HUES64 (cell line): ENCODE measurements at regions not wholly inside any gene's neighbourhood (a gene's known extent, or its start where the extent isn't known, plus 50 kb on each side); places are given as distances from the start of the nearest gene placed in this dataset.
"Not testable (repeated sequence)": the region's sequence is repeated elsewhere in the genome, so short reads cannot be mapped to it uniquely, and the experiment has no call there.

Experiments
- H3K27ac ChIP-seq: 2 replicates; pipeline ENCODE4 v1.7.0; 2013; ENCODE audit warnings: low read depth, low read length, inconsistent platforms
- H3K27me3 ChIP-seq: 2 replicates; pipeline ENCODE4 v1.6.1; 2013; ENCODE audit warnings: mild to moderate bottlenecking, low read length; ENCODE audit not compliant: insufficient read depth
- H3K36me3 ChIP-seq: 2 replicates; pipeline ENCODE4 v1.6.1; 2013; ENCODE audit warnings: mild to moderate bottlenecking, low read length; ENCODE audit not compliant: insufficient read depth
- H3K4me1 ChIP-seq: 2 replicates; pipeline ENCODE4 v1.6.1; 2013; ENCODE audit warnings: mild to moderate bottlenecking, low read length, moderate library complexity; ENCODE audit not compliant: insufficient read depth
- H3K4me3 ChIP-seq: 2 replicates; pipeline ENCODE4 v1.5.1; 2013; ENCODE audit warnings: mild to moderate bottlenecking, low read length, moderate library complexity
- H3K9ac ChIP-seq: 2 replicates; pipeline ENCODE4 v1.6.1; 2013; ENCODE audit warnings: mild to moderate bottlenecking, low read depth, low read length
- H3K9me3 ChIP-seq: 2 replicates; pipeline ENCODE4 v1.6.1; 2013; ENCODE audit warnings: low read depth, low read length; ENCODE audit not compliant: insufficient read depth
- WGBS: fragments of 150-250, 120-280 bp; methylation state at CpG from one replicate; pipeline ENCODE4 v1.1.7; 2013; ENCODE audit warnings: missing lambda C conversion rate; 5-methylcytosine and 5-hydroxymethylcytosine counted together

DNA sequence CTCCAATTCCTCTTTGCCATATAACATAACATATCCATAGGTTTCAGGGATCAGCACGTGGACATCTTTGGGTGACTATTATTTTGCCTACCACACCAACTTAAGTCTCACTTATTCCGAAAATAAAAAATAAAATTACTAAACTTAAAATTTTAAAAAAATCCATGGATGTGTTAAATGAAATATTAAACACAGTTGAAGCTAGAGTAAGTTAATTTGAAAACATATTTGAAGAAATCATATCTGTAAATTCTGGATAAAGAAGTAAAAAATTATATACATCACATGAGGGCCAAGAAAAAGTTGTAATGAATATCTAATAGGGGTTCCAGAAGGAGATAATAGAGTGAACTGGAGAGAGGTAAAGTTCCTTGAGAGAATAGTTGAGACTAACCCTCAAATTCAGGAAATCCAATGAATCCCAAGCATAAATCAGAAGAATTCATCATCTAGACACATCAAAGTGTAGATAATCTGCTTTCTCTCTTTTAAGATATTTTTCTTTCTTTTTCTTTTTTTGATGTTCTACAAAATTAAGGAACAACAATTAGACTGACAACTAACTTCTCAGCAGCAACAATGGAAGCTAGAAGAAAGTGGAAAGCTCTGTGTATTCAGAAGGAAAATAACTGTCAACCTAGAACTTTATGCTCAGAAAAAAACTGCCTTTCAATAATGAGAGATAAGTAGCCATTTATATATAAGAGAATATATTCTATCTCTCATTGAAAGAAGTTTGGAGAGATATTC is 147.4 kb downstream of the ABHD5 start:
- no peak overlapping the region for H3K9ac ChIP-seq
- H3K4me3 ChIP-seq = no peak overlapping the region
- H3K36me3 ChIP-seq = no peaks in the 10 kb centered on the region
- peaks cover 20% of the 10 kb centered on the region for H3K9me3 ChIP-seq
- 79% methylated on average over 1 of the region's 2 CpGs for WGBS
- H3K4me1 ChIP-seq = no peaks in the 10 kb centered on the region
- H3K27ac ChIP-seq = no peak overlapping the region
- H3K27me3 ChIP-seq = no peaks in the 10 kb centered on the region

DNA sequence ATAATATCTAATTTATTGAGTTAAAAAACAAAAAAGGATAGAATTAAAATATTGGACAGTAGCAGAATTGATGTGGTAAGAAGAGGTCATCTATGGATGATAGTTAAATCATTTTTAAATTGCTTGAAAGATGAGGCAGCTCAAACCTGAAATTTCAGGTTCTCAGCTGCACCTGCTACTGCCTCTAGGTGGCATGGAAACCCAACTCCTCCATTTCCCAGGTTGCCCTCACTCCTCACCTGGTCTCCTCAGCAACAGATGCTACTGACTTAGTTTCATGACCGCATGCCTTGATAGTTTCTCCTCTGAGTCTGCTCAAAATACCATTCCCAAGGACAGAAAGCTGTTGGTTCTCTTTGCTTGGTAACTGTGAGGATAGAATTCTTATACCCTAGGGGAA is 148.1 kb downstream of the ABHD5 start:
- Histone ChIP-seq H3K4me3 (no peak overlapping the region), H3K9ac (no peak overlapping the region), H3K36me3 (no peaks in the 10 kb centered on the region), H3K4me1 (no peaks in the 10 kb centered on the region), H3K9me3 (peaks cover 20% of the 10 kb centered on the region), H3K27me3 (no peaks in the 10 kb centered on the region), H3K27ac (no peak overlapping the region)
- 92% methylated on average over 1 of the region's 1 CpG for WGBS

DNA sequence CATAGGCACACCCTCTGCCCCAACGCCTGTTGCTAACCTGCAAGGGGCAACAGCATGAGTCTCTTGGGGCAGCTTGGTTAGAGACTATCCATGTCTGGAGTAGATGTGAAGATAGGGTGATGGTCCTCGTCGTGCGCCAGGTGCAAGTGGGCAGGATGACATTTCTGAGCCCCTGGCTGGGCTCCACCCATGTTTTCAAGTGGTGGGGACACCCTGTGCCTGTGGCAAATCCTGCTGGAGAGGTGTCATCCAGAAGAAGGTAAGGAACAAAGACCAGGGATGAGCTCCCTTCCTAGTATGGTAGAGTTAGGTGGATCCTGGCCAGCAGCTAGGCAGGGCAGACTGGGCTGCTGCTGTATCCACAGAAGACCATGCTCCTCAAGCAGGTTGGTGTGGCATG is 152.6 kb downstream of the ABHD5 start:
- Histone ChIP-seq H3K36me3 (no peaks in the 10 kb centered on the region), H3K4me3 (no peak overlapping the region), H3K9ac (no peak overlapping the region), H3K4me1 (no peaks in the 10 kb centered on the region), H3K27ac (no peak overlapping the region), H3K9me3 (peaks cover 8% of the 10 kb centered on the region; the same call in 1 of the 2 replicates), H3K27me3 (no peaks in the 10 kb centered on the region)
- 94% methylated on average over 4 of the region's 4 CpGs for WGBS

DNA sequence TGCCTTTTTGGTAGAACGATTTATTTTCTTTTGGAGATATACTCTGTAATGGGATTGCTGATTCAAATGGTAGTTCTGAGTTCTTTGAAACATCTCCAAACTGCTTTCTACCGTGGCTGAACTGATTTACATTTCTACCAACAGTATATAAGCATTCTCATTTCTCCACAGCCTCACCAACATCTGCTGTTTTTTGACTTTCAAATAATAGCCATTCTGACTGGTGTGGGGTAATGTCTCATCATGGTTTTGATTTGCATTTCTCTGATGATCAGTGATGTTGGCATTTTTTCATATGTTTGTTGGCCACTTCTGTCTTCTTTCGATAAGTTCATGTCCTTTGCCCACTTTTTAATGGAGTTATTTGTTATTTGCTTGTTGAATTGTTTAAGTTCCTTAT is 154.0 kb downstream of the ABHD5 start:
- Histone ChIP-seq H3K9ac (no peak overlapping the region), H3K27me3 (no peaks in the 10 kb centered on the region)
- WGBS = 86% methylated on average over 3 of the region's 3 CpGs

DNA sequence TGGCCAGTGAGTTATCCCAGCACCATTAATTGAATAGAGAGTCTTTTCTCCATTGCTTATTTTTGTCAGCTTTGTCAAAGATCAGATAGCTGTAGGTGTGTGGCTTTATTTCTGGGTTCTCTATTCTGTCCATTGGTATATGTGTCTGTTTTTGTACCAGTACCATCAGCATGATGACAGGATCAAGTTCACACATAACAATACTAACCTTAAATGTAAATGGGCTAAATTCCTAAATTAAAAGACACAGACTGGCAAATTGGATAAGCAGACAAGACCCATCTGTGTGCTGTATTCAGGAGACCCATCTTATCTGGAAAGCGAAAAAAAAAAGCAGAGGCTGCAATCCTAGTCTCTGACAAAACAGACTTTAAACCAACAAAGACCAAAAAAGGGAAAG is 154.8 kb downstream of the ABHD5 start:
- H3K27ac ChIP-seq, H3K27me3 ChIP-seq, H3K36me3 ChIP-seq, H3K4me3 ChIP-seq, H3K9me3 ChIP-seq, H3K4me1 ChIP-seq, H3K9ac ChIP-seq: not testable (repeated sequence)
- WGBS = 89% methylated on average over 1 of the region's 1 CpG

More for the DNA sequence above, 154.0 kb downstream of the ABHD5 start:
- H3K4me3 ChIP-seq = no peak overlapping the region
- no peaks in the 10 kb centered on the region for H3K36me3 ChIP-seq
- no peaks in the 10 kb centered on the region for H3K4me1 ChIP-seq
- no peaks in the 10 kb centered on the region for H3K9me3 ChIP-seq
- H3K27ac ChIP-seq = no peak overlapping the region

DNA sequence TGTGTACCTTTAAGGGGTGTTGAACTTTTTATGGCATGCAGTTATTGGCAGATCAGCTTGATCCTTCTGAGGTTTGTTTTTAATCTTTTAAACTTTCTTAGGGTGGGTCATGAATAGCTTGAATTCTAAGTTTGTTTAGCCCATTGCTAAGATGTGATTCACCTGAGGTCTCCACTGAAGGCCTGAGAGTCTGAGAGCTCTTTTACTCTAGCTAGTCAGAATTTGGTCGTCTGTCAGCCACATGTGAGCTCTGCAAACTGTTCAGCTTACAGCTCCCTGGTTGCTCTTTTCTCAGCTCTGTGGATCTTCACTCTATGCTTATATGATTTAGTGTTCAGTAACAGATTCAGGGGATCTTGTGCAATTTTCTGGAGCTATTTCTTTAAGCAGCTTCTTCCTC is 161.3 kb downstream of the ABHD5 start:
- Histone ChIP-seq H3K27ac (no peak overlapping the region), H3K27me3 (no peaks in the 10 kb centered on the region), H3K4me1 (0 out of 2 replicates have a peak, but pooled peaks cover 3% of the 10 kb centered on the region), H3K9me3 (no peaks in the 10 kb centered on the region), H3K9ac (no peak overlapping the region), H3K4me3 (no peak overlapping the region), H3K36me3 (no peaks in the 10 kb centered on the region)
- 56% methylated on average over 1 of the region's 1 CpG for WGBS

DNA sequence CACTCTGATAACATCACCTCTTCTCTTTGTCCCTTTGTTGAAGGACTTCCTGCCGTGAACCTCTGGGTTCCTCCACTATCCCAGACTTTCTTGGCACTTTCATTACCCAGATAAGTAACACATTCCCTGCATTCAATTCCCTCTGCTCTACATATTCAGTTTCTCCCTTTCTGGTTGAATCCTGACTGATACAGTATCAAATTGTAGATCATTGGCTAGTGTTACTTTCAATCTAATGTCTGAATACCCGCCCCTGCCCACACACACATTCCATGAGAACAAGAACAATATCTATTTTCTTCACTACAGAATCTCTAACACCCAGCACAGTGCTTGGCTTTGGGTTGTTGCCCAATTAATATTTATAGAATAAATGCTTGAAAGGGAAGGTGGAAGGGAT is 163.5 kb downstream of the ABHD5 start:
- H3K4me3 ChIP-seq = no peak overlapping the region
- no peaks in the 10 kb centered on the region for H3K9me3 ChIP-seq
- H3K36me3 ChIP-seq = no peaks in the 10 kb centered on the region
- H3K4me1 ChIP-seq = peaks cover 16% of the 10 kb centered on the region
- peaks cover 6% of the 10 kb centered on the region; the same call in 1 of the 2 replicates for H3K27me3 ChIP-seq
- 88% methylated on average over 2 of the region's 2 CpGs for WGBS
- no peak overlapping the region for H3K27ac ChIP-seq
- no peak overlapping the region for H3K9ac ChIP-seq

DNA sequence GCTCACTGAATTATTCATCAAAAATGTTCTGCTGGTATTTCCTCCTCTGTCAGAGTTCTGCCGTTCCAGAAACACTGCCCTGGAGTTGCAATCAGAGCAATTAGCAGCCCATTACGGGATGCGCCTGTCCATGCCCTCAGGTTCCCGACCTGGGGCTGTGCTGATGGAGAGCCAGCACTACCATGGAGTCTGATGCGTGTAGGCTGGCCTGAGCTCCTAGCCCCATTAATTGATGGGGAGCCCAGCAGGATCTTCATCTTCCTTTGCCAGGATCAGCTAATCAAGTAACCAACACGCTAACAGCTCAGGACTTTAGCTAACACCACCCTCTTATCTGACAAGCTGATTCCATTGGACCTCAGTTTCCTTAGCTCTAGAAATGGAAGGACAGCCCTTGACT is 164.2 kb downstream of the ABHD5 start:
- H3K9ac ChIP-seq = no peak overlapping the region
- peaks cover 16% of the 10 kb centered on the region for H3K4me1 ChIP-seq
- H3K4me3 ChIP-seq = no peak overlapping the region
- no peaks in the 10 kb centered on the region for H3K9me3 ChIP-seq
- WGBS = 76% methylated on average over 6 of the region's 6 CpGs
- peaks cover 6% of the 10 kb centered on the region; the same call in 1 of the 2 replicates for H3K27me3 ChIP-seq
- H3K36me3 ChIP-seq = no peaks in the 10 kb centered on the region
- H3K27ac ChIP-seq = no peak overlapping the region

DNA sequence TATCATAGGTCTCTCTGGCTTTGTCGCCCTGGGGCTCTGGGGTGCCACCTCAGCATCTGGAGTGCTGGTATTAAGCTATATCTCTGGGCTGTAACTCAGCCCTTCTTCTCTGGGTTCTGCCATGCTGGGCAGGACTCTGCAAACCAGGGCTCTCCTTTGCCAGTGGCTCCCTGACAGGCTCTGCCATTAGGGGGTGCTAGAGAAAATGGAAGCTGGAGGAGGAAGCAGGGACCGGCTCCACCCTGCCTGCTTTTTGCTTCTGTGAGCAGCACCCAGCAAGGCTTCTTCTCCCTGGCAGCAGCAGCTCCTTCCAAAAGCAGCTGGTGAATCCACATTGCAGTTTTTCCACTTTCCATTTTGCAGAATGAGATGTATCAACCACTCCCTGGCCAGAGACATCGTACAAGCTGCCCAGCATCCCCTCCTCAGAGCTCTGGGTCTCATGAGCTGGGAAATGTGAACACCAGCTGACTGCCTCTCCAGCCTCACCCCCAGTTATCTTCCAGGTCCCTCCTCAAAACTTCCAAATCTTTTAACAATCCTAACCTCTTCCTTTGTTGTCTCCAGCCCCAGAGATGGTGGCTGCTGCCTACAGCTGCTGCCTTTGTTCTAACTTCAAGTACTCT is 165.0 kb downstream of the ABHD5 start:
- Histone ChIP-seq H3K27ac (no peak overlapping the region), H3K27me3 (peaks cover 6% of the 10 kb centered on the region; the same call in 1 of the 2 replicates), H3K36me3 (no peaks in the 10 kb centered on the region), H3K9ac (no peak overlapping the region), H3K9me3 (no peaks in the 10 kb centered on the region), H3K4me1 (peaks cover 16% of the 10 kb centered on the region), H3K4me3 (no peak overlapping the region)
- 51% methylated on average over 3 of the region's 3 CpGs for WGBS

DNA sequence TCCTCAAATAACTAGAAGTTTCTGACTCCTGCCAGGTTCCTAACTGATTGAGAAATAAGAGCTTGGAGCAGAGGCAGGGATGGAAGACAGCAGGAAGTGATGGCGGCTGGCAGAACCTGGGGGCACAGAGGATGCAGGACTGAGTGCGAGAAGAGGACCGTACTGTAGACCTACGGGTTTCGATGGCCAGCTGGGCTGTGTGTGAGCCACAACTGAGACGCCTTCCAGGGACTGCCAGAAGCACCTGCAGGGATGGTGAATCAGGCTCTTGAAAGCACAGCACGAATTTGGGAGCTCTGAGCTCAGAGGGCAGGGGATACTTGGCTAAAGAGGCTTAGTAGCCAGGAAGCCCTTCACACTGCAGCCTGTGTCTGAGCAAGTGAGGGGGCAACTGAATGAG is 165.6 kb downstream of the ABHD5 start:
- Histone ChIP-seq H3K4me3 (no peak overlapping the region), H3K27me3 (peaks cover 6% of the 10 kb centered on the region; the same call in 1 of the 2 replicates), H3K9me3 (no peaks in the 10 kb centered on the region), H3K36me3 (no peaks in the 10 kb centered on the region), H3K4me1 (peaks cover 16% of the 10 kb centered on the region), H3K27ac (no peak overlapping the region), H3K9ac (no peak overlapping the region)
- WGBS = 88% methylated on average over 7 of the region's 7 CpGs

DNA sequence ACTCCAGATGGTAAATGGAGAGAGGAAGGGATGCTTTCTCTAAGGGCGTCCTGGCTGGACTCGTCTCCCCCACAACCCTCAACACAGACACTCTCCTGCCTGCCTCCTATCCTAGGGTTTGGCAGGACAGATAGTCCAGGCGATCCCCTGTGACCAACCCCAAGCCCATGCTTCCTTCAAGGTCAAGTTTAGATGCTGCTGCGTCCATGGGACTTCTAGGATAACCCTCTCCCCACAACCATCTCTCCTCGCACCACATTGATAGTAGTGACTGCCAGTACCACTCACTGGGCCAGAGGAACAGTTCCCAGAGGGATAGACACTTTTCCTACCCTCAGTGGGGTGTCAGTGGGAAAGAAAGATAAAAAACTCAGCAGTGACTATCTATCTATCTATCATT is 166.0 kb downstream of the ABHD5 start:
- Histone ChIP-seq H3K9ac (no peak overlapping the region), H3K4me1 (peaks cover 16% of the 10 kb centered on the region), H3K9me3 (no peaks in the 10 kb centered on the region), H3K4me3 (no peak overlapping the region), H3K36me3 (no peaks in the 10 kb centered on the region), H3K27ac (no peak overlapping the region), H3K27me3 (peaks cover 6% of the 10 kb centered on the region; the same call in 1 of the 2 replicates)
- WGBS = 91% methylated on average over 5 of the region's 5 CpGs
